Uterus (tissue), 3 donors: ENCODE measurements at regions not wholly inside any gene's neighbourhood (a gene's known extent, or its start where the extent isn't known, plus 50 kb on each side); places are given as distances from the start of the nearest gene placed in this dataset.
"Not testable (repeated sequence)": the region's sequence is repeated elsewhere in the genome, so short reads cannot be mapped to it uniquely, and the experiment has no call there.

Experiments used
- DNase-seq, 2 donors: peaks; one replicate each; pipeline ENCODE4 v3.0.0-alpha.2; 2019 to 2020
- H3K27ac ChIP-seq, 2 donors: fragments of 200-600 bp; sonication (generic); 1 replicate in 1 of 2; 2 replicates in 1 of 2; pipeline ENCODE4 v1.5.1; 2016 to 2018
- H3K27me3 ChIP-seq, 2 donors: fragments of 200-600 bp; sonication (generic); one replicate each; pipeline ENCODE4 v1.5.1; 2018 to 2019; ENCODE audit warnings: control low read depth in 1 of 2
- H3K36me3 ChIP-seq, 2 donors: fragments of 200-600 bp; sonication (generic); one replicate each; pipeline ENCODE4 v1.5.1; 2019; ENCODE audit warnings: control low read depth in 1 of 2
- H3K4me1 ChIP-seq, 2 donors: fragments of 200-600 bp; sonication (generic); one replicate each; pipeline ENCODE4 v1.5.1; 2018 to 2019; ENCODE audit warnings: control low read depth in 1 of 2
- H3K4me3 ChIP-seq, 2 donors: fragments of 200-600 bp; sonication (generic); 1 replicate in 1 of 2; 2 replicates in 1 of 2; pipeline ENCODE4 v1.5.1; 2018 to 2019; ENCODE audit warnings: mild to moderate bottlenecking in 1 of 2
- H3K9me3 ChIP-seq, 2 donors: fragments of 200-600 bp; sonication (generic); one replicate each; pipeline ENCODE4 v1.5.1; 2019; ENCODE audit warnings: control low read depth in 1 of 2
- POLR2A ChIP-seq, 2 donors: fragments of 450-650 bp; IDR thresholded peaks; one replicate each; pipeline ENCODE4 v1.6.1; 2016; ENCODE audit warnings: antibody characterized with exemption in 2 of 2, mild to moderate bottlenecking in 1 of 2, moderate library complexity in 1 of 2
- intact Hi-C: fragments of 100-400 bp; cut with DNase I; formaldehyde crosslinking; loops from one replicate; pipeline ENCODE4 v1.15.1; 2023; ENCODE audit warnings: low total_unique reads
- TF ChIP-seq, protein P1 (sequence below), 4 experiments: fragments of 200-600 bp in 2 of 4; fragments of 450-650 bp in 2 of 4; sonication (generic) in 2 of 4; IDR thresholded peaks; one replicate each; pipeline ENCODE4 v1.5.1; 2016 to 2019; ENCODE audit warnings: antibody characterized with exemption in 4 of 4, mild to moderate bottlenecking in 2 of 4, moderate library complexity in 1 of 4
- donor health status: DM: yes; HTN: yes; CAD: no.

DNA sequence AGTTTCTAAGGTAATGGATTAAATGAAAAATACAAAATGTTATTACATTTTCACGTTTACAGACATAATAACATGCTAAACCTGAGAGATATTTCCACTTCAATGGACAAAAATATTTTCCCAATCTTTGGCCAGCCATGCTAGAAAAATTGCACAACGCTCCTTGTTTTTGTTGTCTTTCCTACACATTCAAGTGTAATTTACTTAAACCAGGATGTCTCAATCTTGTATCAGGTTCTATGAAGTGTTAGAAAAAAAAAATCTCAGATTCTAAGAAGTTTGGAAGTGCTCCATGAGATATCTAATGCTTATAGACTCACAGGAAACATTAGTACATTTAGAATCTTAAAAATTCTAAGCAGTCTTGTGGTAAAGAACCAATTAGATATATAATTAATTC, 141.8 kb upstream of the SLC35G4 start:
- no peaks in the 10 kb centered on the region for H3K36me3 ChIP-seq
- H3K4me3 ChIP-seq = no peak overlapping the region
- no peaks in the 10 kb centered on the region for H3K9me3 ChIP-seq
- H3K4me1 ChIP-seq = no peaks in the 10 kb centered on the region
- no peak overlapping the region for H3K27ac ChIP-seq
- no peak for TF ChIP-seq POLR2A (IDR thresholded peaks at IDR 0.05)
- TF ChIP-seq, protein P1, sequence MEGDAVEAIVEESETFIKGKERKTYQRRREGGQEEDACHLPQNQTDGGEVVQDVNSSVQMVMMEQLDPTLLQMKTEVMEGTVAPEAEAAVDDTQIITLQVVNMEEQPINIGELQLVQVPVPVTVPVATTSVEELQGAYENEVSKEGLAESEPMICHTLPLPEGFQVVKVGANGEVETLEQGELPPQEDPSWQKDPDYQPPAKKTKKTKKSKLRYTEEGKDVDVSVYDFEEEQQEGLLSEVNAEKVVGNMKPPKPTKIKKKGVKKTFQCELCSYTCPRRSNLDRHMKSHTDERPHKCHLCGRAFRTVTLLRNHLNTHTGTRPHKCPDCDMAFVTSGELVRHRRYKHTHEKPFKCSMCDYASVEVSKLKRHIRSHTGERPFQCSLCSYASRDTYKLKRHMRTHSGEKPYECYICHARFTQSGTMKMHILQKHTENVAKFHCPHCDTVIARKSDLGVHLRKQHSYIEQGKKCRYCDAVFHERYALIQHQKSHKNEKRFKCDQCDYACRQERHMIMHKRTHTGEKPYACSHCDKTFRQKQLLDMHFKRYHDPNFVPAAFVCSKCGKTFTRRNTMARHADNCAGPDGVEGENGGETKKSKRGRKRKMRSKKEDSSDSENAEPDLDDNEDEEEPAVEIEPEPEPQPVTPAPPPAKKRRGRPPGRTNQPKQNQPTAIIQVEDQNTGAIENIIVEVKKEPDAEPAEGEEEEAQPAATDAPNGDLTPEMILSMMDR (IDR thresholded peaks at IDR 0.05) = no peak
- intact Hi-C loops = no loop called here
- DNase-seq = no peak
- no peaks in the 10 kb centered on the region for H3K27me3 ChIP-seq

GRCh38 chr18:11464129-11464528, 145.3 kb upstream of the SLC35G4 start:
- Histone ChIP-seq H3K36me3 (no peaks in the 10 kb centered on the region), H3K27ac (no peak overlapping the region), H3K4me3 (no peak overlapping the region), H3K4me1 (no peaks in the 10 kb centered on the region), H3K9me3 (no peaks in the 10 kb centered on the region), H3K27me3 (no peaks in the 10 kb centered on the region)
- intact Hi-C loops = no loop called here
- TF ChIP-seq POLR2A (IDR thresholded peaks at IDR 0.05) = no peak
- TF ChIP-seq, protein P1 (IDR thresholded peaks at IDR 0.05) = no peak
- no peak for DNase-seq

DNA sequence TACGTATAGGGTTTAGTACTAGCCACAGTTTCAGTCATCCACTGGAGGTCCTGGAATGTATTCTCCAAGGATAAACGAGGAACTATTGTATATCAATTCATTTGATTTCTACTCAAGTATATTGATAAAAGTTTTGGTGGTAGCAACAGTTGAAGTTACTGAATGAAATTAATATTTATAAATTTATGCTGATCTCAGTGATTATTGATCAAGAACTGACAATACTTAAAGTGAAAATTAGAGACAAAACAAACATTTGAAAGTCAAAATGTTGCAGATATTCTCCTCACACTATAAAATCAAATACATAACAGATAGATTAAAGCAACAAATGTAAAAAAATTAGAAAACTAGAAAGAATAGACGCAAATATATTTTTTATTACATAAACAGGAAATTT, 150.9 kb upstream of the SLC35G4 start:
- DNase-seq = no peak
- intact Hi-C loops = no loop called here
- TF ChIP-seq, protein P1 (IDR thresholded peaks at IDR 0.05) = no peak
- no peak for TF ChIP-seq POLR2A (IDR thresholded peaks at IDR 0.05)
- no peaks in the 10 kb centered on the region for H3K36me3 ChIP-seq
- H3K4me1 ChIP-seq = no peaks in the 10 kb centered on the region
- no peak overlapping the region for H3K27ac ChIP-seq
- no peaks in the 10 kb centered on the region for H3K27me3 ChIP-seq
- no peak overlapping the region for H3K4me3 ChIP-seq
- H3K9me3 ChIP-seq = no peaks in the 10 kb centered on the region

DNA sequence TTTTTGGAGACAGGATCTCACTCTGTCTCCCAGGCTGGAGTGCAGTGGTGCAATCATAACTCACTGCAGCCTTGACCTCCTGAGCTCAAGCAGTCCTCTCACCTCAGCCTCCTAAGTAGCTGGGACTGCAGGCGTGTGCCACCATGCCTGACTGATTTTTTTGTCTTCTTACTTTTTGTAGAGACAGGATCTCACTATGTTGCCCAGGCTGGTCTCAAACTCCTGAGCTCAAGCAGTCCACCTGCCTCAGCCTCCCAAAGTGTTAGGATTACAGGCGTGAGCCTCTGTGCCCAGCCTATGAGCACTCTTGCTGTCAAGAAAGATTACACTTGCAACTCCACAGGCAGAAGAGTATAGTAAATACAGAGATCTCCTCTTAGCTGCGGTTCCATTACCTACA, 151.5 kb upstream of the SLC35G4 start:
- intact Hi-C loops, H3K27ac ChIP-seq, DNase-seq, H3K4me1 ChIP-seq, H3K9me3 ChIP-seq, H3K4me3 ChIP-seq, H3K36me3 ChIP-seq, H3K27me3 ChIP-seq: not testable (repeated sequence)

DNA sequence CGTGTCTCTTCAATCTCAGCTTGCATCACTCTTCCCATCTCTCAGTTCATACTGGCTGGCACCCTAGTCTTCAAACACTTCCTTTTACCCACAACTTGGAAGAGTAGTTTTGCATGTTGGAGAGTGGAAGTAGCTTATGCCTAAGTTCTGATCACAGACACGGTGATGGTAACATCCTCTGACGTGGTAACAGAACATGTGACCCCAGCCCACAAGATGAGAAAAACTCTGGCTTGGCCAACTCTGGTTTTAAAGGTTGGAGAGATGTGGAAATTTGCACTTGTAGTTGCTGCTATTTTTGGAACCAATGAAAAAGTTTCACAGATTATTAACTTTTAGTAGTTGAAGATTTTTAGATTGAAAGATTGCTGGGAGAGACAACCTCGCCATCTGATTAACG, 155.4 kb upstream of the SLC35G4 start:
- no peak overlapping the region for H3K4me3 ChIP-seq
- H3K36me3 ChIP-seq = no peaks in the 10 kb centered on the region
- no peak for TF ChIP-seq POLR2A (IDR thresholded peaks at IDR 0.05)
- TF ChIP-seq, protein P1 (IDR thresholded peaks at IDR 0.05) = no peak
- no peaks in the 10 kb centered on the region for H3K27me3 ChIP-seq
- DNase-seq = no peak
- no peak overlapping the region for H3K27ac ChIP-seq
- intact Hi-C loops = no loop called here
- no peaks in the 10 kb centered on the region for H3K9me3 ChIP-seq
- H3K4me1 ChIP-seq = no peaks in the 10 kb centered on the region

DNA sequence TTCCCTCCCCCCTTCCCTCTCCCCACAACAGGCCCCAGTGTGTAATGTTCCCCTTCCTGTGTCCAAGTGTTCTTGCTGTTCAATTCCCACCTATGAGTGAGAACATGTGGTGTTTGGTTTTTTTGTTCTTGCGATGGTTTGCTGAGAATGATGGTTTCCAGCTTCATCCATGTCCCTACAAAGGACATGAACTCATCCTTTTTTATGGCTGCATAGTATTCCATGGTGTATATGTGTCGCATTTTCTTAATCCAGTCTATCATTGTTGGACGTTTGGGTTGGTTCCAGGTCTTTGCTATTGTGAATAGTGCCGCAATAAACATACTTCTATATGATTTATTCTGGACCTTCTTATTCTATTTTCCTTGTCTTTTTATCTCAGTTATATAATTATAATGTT, 165.2 kb upstream of the SLC35G4 start:
- intact Hi-C loops, H3K4me3 ChIP-seq, H3K9me3 ChIP-seq, H3K4me1 ChIP-seq, H3K27me3 ChIP-seq, H3K36me3 ChIP-seq, DNase-seq, H3K27ac ChIP-seq: not testable (repeated sequence)
